Central memory CD4-positive, alpha-beta T cell (primary cell): ENCODE measurements at regions not wholly inside any gene's neighbourhood (a gene's known extent, or its start where the extent isn't known, plus 50 kb on each side); places are given as distances from the start of the nearest gene placed in this dataset.

ENCODE experiments used
- DNase-seq: peaks from one replicate; pipeline ENCODE4 v3.0.0; 2022

DNA sequence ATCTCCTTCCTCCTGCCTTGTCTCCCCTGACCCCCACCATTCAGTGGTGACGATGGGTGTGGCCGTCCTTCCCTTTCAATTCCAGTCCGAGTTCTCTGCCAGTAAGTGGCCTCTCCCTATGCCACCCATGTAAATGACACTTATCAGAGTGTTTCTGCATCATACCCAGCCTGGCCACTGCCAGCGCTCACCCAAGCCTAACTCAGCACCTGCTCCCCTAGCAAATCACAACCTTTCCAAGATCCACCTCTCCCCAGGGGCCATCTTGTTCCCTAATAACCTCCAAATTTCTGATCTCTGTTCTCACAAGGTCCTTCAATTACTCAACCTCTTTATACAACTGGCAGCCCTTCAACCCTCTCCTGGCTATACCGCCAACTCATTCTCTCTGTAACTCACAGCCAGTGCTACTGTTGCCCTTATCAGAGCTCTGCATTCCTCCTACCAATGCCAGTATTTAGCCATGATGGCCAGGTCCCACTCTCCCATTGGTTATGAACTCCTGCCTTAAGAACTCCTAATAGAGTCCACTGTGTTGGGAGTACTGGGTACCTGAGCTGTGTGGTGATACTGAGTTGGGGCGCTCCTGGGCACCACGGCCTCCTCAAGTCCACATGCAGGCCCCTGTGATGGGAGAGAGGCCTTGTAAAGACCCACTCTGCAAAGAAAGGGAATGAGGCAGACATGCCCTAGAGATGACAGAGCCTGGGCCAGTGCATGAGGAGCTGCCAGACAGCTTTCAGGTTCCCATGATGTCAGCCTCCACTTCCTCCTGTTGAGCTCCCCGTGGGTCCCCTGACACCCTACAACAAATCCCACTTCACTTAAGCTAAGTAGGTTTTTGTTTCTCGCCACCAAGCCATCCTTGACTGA, 187.4 kb upstream of the RREB1 start:
- DNase-seq = no peak

DNA sequence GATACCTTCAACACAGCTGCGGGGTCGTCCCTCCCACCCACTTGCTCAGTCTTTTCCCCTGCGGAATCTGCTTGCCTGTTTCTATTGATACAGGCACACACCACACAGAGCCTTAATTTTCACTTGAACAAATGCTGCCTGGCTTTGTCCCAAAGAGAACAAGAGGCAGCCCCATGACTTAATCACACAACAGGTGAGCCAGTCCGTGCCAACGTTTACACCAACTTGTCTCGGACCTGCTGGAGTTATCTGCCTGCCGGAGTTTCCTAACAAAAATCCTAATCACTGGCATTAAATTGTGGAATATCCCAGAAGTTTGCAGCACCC, 186.8 kb upstream of the RREB1 start:
- DNase-seq = no peak

GRCh38 chr6:6922166-6922565, 185.6 kb upstream of the RREB1 start:
- DNase-seq = no peak

DNA sequence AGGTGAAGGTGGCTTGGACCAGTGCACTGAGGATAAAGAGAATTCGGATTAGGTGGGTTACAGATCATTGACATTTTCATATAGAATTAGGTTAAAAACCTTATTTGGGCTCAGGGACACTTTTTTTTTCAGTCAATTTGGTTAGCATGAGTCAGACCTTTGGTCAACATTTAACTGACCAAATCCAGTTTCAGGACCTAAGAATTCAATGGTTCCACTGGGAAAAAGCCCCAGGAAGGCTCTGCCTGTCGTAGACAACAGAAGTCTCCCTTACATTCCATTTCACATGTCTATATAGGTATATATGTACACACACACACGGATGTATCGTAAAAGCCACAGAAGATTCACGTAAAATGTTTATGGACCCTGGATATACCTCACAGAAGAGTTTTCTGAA, 184.2 kb upstream of the RREB1 start:
- DNase-seq = no peak

DNA sequence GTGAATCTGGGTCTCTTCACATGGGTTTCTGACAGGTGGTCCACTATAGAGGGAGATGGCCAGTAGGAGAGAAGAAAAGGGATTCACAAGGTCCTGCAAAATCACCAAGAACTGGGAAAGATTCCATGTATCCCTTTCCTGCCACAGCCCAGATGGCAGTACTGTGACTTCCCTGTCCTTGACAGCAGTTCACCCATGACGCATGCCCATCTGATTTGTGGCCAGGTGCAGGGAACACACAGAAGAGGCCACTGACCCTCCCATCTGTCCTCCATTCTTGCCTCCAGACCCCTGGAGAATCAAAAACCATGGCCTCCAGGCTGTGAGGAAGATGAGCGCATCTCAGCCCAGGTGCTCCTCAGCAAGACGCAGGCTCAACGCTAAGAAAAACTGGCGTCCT, 183.1 kb upstream of the RREB1 start:
- DNase-seq = no peak

- DNase-seq = no peak
Observed at GRCh38 chr6:6925391-6926164, 182.2 kb upstream of the RREB1 start.

DNA sequence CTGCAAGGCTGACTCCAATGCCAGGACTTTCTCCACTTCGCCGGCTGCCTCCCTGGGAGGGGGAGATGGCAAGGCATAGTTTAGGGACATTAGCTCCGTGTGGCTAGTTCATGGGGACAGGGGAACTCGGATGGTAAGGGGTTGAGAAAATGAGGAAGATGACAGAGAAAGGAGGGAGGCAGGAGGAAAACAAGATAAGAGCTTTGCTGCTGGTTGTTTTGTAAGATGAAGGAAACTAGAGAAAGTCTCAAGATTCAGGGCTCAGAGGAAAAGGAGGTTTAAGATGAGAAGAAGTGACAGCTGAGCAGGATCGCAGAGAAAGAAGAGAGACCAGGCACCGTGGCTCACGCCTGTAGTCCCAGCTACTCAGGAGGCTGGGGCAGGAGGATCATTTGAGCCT, 180.9 kb upstream of the RREB1 start:
- no peak for DNase-seq

GRCh38 chr6:6927521-6928361, 180.0 kb upstream of the RREB1 start:
- DNase-seq = no peak

GRCh38 chr6:6930223-6930880, 177.4 kb upstream of the RREB1 start:
- no peak for DNase-seq

- no peak for DNase-seq
Observed at GRCh38 chr6:6931071-6932025, 176.4 kb upstream of the RREB1 start.

GRCh38 chr6:6932341-6932740, 175.4 kb upstream of the RREB1 start:
- no peak for DNase-seq

GRCh38 chr6:6932968-6933367, 174.8 kb upstream of the RREB1 start:
- no peak for DNase-seq

GRCh38 chr6:6940031-6941025, 167.4 kb upstream of the RREB1 start:
- no peak for DNase-seq

GRCh38 chr6:6941201-6941600, 166.6 kb upstream of the RREB1 start:
- no peak for DNase-seq

- DNase-seq = no peak
Observed at GRCh38 chr6:6942091-6942490, 165.7 kb upstream of the RREB1 start.

DNA sequence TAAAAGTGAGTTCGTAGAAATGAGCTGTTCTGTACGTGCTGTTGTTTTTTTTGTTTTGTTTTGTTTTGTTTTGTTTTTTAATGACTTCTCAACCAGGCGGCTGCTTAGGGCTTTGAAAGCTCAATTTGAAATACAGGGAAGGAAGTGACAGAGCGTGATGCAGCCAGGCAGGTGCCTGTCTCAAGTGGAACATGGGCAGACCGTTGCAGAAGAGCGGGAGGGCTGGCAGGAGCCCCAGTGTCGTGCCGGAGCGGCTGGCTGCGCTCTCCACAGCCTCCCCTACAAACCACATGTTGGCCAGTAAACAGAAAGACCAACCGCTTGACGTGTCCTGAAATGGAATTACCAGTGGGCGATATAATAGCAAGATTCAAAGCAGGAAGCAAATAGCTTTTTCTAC, 164.9 kb upstream of the RREB1 start:
- DNase-seq = no peak

DNA sequence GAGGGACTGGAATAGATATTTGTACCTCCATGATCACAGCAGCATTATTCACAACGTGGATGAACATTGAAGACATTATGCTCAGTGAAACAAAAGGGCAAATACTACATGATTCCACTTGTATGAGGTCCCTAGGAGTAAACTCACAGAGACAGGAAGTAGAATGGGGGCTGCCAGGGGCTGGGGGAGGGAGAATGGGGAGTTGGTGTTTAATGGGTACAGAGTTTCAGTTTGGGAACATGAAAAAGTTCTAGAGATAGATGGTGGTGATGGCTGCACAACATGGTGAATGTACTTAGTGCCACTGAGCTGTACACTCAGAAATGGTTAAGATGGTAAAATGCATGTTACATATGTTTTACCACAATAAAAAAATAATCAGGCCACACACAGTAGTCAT, 164.3 kb upstream of the RREB1 start:
- no peak for DNase-seq

- no peak for DNase-seq
Observed at GRCh38 chr6:6946206-6947155, 161.3 kb upstream of the RREB1 start.
